Central memory CD4-positive, alpha-beta T cell (primary cell): ENCODE measurements at regions not wholly inside any gene's neighbourhood (a gene's known extent, or its start where the extent isn't known, plus 50 kb on each side); places are given as distances from the start of the nearest gene placed in this dataset.
"Not testable (repeated sequence)": the region's sequence is repeated elsewhere in the genome, so short reads cannot be mapped to it uniquely, and the experiment has no call there.

Experiments used
- DNase-seq: peaks from one replicate; pipeline ENCODE4 v3.0.0; 2022

DNA sequence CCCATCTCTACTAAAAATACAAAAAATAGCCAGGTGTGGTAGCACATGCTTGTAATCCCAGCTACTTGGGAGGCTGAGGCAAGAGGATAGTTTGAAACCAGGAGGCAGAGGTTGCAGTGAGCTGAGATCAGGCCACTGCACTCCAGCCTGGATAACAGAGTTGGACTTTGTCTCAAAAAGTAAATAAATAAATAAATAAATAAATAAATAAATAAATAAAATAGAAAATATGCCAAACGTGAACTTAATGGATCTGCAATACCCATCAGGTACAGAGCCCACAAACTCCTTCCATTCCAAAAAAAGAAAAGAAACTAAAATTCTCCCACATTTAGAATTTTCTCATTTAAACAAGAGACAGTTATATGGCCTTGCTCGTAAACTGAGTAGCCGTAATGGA, 702.7 kb downstream of the CDH18 start:
- DNase-seq: no peak

DNA sequence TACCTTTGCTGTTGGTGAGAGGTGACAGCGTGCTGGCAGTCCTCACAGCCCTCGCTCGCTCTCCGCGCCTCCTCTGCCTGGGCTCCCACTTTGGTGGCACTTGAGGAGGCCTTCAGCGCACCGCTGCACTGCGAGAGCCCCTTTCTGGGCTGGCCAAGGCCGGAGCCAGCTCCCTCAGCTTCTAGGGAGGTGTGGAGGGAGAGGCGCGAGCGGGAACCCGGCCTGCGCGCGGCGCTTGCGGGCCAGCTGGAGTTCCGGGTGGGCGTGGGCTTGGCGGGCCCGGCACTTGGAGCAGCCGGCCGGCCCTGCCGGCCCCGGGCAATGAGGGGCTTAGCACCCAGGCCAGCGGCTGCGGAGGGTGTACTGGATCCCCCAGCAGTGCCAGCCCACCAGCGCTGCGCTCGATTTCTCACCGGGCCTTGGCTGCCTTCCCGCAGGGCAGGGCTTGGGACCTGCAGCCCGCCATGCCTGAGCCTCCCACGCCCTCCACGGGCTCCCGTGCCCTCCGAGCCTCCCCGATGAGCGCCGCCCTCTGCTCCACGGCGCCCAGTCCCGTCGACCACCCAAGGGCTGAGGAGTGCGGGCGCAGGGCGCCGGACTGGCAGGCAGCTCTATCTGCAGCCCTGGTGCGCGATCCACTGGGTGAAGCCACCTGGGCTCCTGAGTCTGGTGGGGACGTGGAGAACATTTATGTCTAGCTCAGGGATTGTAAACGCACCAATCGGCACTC, 700.3 kb downstream of the CDH18 start:
- not testable (repeated sequence) for DNase-seq

GRCh38 chr5:19288311-19288710, 699.7 kb downstream of the CDH18 start:
- not testable (repeated sequence) for DNase-seq

DNA sequence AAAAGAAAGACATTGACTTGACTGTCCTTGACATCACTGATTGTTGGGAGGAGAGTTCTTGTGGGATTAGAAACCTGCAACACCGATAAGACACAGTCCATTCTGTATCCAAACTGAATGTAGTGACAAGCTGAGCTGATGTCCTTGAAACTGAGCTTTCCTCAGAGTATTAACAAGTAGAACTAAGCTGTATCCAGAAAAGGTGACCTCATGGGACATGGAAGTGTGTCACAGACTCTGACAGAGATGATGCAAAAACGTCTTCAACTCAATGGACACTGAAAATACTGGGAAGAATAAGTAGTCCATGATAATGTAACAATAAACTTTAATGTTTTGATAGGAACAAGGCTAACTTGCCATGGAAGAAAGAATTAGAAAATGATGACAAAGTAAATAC, 690.1 kb downstream of the CDH18 start:
- no peak for DNase-seq

- no peak for DNase-seq
These were observed 686.7 kb downstream of the CDH18 start for GRCh38 chr5:19301271-19301670.

GRCh38 chr5:19314840-19315239, 673.2 kb downstream of the CDH18 start:
- no peak for DNase-seq

DNA sequence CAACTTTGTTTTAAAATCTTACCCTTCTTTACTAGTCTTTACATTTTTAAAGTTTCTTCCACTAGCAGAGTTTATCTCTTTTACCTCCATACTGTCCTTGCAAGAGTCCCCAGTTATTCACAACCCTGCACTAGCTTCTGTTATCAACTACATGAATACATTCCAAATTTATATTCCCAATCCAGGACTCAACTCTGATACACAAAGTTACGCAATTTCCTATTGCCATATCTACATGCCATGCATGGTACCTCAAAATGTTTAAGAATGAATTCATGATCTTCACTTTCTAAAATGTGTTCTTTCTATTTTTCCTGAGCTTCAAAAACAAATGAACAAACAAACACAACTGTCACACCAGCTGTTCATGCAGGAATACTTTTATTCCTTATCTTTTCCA, 668.7 kb downstream of the CDH18 start:
- DNase-seq: no peak

- DNase-seq: no peak
These were observed 665.1 kb downstream of the CDH18 start for GRCh38 chr5:19322716-19323485.

- DNase-seq: no peak
These were observed 653.7 kb downstream of the CDH18 start for GRCh38 chr5:19334278-19334677.

DNA sequence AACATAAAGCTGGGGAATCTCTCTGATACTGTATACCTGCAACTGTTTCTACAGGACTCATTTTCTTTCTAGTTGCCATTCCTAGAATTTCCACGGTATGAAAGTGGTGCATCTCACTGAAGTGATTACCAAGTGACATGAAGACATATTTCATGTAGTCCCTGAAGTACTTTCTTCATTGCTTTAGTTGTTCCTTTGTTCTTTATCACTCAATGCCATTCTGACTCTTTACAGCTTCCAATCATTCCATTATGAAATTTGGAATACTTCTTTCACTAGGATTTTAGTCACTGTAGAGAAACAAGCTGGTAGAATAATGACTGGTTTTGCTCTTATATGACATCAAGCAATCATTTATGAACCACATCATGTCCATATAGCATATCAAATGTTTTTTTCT, 645.1 kb downstream of the CDH18 start:
- DNase-seq: no peak

- no peak for DNase-seq
These were observed 635.9 kb downstream of the CDH18 start for GRCh38 chr5:19352120-19352519.

DNA sequence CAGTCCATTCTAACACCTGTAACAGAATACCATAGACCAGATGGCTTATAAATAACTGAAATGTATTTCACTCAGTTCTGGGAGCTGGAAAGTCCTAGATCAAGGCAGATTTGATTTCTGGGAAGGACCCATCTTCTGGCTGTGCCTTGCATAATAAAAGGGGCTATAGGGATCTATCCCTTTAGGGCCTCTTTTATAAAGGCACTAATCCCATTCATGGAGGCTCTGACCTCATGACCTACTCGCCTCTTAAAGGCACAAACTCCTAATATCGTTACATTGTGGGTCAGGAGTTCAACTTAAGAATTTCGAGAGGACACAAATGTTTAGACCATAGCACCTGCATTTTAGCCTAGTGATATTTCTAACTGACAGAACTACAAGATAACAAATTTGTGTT, 619.0 kb downstream of the CDH18 start:
- no peak for DNase-seq

GRCh38 chr5:19369561-19369960, 618.4 kb downstream of the CDH18 start:
- no peak for DNase-seq

GRCh38 chr5:19370655-19371386, 617.2 kb downstream of the CDH18 start:
- DNase-seq: no peak

GRCh38 chr5:19388391-19388790, 599.6 kb downstream of the CDH18 start:
- DNase-seq: no peak

- no peak for DNase-seq
These were observed 587.0 kb downstream of the CDH18 start for GRCh38 chr5:19401032-19401431.

- DNase-seq: no peak
These were observed 581.2 kb downstream of the CDH18 start for GRCh38 chr5:19406576-19407365.

- no peak for DNase-seq
These were observed 579.9 kb downstream of the CDH18 start for GRCh38 chr5:19408149-19408548.

DNA sequence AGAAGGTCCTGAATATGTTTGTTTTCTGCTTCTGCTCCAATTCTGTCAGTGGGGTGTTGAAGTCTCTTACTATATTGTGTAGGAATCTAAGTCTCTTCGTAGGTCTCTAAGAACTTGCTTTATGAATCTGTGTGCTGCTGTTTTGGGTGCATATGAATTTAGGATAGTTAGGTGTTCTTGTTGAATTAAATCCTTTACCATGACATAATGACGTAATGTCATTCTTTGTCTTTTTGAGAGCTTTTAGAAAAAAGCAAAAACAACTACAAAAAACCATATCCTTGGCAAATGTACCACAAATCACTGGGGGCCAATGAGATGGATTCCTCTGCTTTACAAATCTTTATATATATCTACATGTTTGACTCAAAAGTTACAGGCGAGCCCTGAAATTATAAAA, 576.1 kb downstream of the CDH18 start:
- DNase-seq: no peak
